ENCODE measurements at regions not wholly inside any gene's neighbourhood (a gene's known extent, or its start where the extent isn't known, plus 50 kb on each side); places are given as distances from the start of the nearest gene placed in this dataset.
"Not testable (repeated sequence)": the region's sequence is repeated elsewhere in the genome, so short reads cannot be mapped to it uniquely, and the experiment has no call there.

DNA sequence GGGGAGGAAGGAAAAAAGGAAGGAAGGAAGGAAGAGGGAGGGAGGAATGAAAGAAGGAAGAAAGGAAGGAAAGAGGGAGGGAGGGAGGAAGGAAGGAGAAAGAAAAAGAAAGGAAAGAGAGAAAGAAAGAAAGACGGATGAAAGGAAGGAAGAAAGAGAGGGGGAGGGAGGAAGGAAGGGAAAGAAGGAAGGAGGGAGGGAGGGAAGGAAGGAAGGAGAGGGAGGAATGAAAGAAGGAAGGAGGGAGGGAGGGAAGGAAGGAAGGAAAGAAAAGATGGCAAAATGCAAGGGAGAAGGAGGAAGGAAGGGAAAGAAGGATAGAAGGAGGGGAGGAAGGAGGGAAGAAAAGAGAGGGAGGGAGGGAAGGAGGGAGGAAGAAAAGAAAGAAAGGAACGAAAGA lies 257.3 kb upstream of the C16orf82 start:
- no peak for DNase-seq

DNA sequence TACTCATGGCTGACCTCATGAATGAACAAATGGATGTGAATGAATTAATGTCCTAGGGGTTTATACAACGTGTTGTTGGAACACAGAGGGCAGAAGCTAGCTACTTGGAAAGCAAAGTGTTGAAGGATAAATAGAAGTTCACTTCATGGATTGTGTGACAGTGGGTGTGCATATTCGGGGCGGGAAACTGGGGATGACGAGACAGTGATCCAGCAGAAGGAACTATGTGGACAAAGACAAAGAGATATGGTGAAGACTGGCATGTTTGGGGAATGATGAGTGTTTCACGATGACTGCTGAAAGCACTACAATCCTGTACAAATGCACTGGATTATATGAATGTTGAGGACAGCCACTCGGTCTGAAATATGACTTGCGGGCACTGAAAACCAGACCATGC lies 250.5 kb upstream of the C16orf82 start:
- DNase-seq = no peak

DNA sequence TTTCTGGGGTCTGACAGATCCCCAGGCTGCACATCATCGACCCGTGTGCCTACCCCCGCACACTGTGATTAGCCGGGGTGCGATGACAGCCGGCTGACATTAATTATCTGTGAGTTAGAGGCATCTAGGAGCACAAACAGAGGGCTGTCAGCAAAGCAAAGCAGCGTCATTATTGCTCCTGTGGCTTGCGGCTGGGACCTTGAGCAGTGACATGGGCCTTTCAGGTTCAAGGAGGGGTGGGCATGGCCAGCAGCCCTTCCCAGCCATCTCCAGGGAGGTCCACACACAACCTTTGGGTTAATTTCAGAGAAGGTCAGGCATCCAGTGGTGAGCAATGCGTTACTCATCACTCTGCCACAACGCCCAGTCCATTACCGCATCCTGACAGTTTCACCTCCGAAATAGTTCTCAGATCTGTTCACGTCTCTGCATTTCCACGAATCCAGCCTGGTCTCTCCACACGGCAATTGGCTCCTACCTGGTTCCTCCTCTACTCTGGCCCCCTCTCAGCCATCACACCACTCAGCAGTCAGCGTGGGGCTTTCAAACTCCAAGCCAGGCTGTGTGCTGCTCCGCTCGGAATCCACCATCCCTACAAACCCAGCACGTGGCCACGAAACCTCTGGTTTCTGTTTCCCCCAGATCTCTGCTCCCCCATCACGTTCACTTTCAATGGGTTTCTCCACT lies 249.7 kb upstream of the C16orf82 start:
- no peak for DNase-seq

DNA sequence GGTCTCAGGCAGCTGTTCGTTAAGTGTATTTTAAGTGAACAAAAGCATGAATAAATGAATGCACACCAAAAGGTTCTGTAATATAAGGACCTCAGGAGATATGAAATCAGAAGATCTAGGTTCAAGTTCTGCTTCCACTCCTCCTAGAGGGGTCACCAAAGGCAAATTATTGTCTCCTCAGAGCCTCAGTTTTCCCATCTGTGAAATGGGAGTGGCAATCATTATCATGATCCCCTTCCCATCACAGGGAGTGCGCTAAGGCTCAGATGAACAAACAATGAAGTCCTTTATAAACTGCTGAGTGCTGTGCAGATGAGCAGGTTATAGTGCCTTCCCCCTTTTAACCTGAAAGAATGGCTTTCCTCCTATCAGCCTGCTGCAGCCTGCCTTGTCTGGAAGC lies 248.3 kb upstream of the C16orf82 start:
- no peak for DNase-seq

DNA sequence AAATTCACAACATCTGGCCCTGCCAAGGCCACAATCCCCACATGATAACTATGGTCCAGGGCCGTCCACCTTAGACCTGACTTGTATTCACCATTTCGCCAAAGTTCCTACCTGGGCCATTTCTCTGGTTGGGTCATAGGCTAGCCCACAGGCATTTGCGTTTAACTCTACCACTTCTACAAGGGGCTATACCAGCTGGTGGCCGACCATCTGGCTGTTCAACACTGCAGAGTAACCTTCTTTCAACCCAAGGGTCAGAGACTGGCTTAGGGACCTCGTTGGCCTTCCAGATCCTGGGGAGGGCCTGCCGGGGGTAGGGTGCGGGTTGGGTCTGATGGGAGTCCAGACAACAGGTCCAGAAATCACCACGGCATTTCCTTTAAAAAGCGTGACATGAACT lies 242.3 kb upstream of the C16orf82 start:
- no peak for DNase-seq

DNA sequence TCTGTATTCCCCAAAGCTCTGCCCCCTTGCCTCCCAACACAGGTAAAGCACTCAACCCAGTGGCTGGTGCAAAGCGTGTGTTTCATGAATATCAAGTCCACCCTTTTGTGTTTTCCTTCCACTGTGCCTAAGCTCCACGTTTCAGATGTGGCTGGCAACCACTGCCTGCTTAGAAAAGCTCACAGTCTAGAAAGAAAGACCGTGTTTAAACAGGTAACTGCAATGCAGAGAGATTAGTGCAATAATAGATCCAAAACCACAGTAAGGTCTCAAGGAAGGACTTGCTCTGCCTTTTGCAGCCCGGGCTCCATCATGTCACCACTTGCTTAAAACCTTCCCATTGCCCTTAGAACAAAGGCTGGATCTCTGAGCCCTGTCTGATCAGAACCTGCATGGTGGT lies 240.2 kb upstream of the C16orf82 start:
- no peak for DNase-seq

DNA sequence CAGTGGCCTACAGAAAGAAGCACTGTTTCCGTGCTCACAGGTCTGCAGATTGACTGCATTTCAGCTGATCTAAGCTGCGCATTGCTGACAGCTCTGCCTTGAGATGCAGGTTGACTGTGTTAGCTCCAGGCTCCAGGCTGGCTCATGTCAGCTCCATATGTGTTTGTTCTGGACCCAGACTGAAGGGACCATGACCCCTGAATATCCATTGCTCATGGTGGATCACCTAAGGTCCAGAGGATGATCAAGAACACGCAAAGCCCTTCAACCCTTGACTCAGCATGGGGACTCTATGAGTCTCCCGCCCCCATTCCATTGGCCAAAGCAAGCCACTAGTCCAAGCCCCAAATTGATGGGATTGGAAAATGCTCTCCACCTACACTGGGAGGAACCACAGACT lies 239.3 kb upstream of the C16orf82 start:
- no peak for DNase-seq

DNA sequence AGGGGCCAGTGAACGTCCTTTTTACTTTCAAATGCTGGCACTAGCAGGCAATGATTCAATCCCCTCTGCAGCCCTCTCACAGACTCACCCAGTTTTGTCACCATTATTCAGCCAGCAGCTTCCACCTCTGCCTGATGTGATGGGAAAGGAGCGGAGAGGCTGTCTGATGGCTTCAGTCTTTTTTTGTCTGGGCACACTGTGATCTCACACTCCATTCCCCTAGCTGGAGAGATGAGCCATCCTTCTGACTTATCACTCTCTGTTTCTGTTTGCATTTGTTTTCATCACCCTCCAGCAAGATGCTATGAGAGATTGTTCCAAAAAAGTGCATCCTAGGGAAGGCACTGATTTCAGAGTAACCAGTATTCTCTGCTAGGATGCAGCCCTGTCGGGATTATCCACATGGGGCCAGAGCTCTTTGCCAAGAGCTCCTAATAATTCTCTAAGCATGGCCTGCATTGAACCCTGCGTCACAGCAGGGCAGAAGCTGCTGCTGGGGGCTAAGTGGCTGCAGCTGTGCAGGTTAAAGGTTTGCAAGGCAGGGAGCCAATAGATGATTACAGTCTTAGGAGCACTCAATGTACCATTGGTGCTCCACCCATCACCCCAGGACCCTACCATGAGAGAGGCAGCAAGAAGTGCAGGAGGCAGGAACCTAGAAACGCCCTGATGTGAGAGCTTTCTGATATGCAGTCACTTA lies 236.1 kb upstream of the C16orf82 start:
- no peak for DNase-seq

DNA sequence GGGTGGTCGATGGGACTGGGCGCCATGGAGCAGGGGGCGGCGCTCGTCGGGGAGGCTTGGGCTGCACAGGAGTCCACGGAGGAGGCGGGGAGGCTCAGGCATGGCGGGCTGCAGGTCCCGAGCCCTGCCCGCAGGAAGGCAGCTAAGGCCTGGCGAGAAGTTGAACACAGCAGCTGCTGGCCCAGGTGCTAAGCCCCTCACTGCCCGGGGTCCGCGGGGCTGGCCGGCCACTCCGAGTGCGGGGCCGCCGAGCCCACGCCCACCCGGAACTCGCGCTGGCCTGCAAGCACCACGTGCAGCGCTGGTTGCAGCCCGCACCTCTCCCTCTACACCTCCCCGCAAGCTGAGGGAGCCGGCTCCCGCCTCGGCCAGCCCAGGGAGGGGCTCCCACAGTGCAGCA lies 230.6 kb upstream of the C16orf82 start:
- DNase-seq = not testable (repeated sequence)

DNA sequence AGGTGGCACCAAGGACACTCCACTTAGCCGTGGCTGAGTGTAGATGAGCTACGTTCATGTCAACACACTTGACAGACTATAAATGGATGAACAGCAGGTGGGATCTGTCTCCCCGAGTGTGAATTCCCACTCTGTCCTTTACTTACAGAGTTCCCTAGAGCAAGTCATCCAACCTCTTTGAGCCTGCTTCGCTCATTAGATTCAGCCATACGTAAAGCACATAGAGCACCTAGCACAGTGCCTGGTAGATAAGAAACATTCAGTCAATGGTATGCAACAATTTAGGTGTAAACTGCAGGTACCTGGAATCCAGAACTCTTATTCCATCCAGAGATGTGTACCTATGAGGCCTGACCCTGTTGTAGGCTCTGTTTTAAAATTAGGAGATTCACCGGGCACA lies 227.8 kb upstream of the C16orf82 start:
- DNase-seq = no peak

DNA sequence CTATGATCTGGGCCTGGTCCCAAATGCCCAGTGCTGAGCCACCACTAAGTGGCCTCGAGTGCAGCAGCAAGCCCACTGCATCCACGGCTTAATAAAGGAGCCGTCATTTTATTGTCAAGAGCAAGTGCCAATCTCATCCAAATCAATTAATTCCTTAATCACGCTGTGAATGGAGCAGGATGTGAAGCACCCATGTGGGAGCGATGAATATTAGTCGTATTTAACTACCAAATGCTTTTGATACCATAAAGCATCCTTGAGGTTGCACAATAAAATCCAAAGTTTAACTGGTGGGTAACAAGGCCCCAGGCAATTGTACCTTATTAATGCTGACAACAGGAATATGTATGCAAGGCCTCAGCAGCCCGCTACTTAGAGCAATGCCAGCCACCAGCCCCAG lies 226.0 kb upstream of the C16orf82 start:
- DNase-seq = no peak

DNA sequence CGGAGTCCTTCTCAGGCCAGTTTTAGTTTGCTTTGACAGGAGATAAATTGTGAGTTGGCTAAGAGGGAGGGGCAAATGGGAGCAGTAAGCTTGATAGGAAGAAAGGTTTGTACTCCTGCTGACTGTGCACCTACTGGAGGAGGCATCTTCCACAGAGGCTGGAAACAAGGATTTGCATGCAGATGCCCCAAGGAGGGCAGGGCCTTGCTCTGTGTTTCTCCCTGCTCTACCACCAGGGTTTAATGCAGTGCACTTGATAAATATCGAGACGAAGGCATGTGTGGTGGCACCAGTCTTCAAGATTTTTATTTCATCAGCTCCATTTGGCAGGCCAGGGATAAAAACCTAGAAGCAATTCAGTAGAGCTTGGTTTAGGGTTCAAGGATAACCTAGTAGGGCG lies 210.5 kb upstream of the C16orf82 start:
- no peak for DNase-seq

DNA sequence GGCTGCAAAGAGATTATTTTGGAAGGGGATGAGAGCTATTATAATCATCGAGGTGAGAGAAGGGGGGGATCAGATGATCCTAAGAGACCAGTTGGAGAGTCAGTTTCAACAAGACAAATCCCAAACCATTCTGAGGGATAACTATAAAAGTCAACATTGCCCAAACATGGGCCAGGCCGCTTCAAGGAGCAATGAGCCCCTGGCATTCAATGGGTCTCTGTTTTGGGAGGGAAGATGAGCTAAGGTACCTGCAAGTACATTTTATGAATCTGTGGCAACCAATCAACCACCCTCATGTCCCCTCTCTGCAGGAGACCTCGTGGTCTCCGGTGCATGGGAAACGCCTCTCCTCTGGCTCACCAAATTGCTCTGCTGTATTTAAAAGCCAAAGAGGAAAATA lies 209.9 kb upstream of the C16orf82 start:
- no peak for DNase-seq

DNA sequence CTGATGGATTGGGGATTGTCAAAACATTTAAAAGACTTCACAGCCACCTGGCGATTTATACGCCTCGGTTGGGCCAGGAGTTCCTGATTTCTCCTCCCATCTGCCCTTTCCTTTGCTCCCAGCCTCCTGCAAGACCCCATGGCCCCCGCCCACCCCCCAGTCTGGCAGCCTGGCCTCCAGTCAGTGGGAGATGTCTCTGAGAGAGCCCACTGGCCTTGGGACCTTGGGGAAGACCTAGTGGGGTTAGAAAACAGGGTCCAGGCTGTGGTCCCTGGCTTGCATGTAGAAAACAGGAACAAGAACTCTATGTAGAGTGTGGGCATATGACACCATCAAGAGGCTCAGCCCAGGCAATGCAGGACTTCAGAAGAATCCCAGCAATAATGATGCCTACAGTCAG lies 209.4 kb upstream of the C16orf82 start:
- no peak for DNase-seq

DNA sequence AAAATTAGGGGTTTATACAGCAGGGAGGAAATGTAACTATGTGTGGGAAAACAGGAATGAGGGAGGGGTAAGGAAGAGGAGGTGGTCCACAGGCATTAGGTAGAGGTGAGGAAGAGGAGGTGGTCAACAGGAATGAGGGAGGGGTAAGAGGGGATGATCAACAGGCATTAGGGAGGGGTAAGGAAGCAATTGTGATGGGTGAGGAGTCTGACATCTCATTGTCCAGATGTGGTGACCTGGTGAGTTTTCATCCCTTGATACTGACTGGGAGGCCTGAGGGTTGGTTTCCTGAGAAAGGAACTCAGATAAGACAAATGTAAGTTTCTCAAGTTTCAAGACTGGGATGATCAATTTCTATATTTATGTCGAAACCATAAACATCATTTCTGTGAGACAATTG lies 206.2 kb upstream of the C16orf82 start:
- no peak for DNase-seq

DNA sequence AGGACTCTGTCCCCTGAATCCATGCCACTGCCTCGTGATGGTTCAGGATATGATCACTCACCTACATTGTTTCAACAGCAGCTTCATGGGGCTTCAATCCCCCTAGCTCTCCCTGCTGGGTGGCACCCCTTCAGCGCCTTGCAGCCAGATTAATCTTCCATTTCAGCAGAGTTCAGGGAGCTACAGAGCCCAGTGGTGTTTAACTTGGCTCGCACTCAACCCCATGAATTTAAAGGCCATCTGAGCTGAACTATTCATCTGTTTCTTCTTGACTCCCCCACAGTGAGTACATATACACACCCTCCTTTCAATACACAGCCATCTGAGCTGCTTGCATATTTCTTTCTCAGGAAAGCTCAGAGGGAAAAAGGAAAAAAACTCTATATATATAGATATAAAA lies 202.8 kb upstream of the C16orf82 start:
- DNase-seq = no peak

DNA sequence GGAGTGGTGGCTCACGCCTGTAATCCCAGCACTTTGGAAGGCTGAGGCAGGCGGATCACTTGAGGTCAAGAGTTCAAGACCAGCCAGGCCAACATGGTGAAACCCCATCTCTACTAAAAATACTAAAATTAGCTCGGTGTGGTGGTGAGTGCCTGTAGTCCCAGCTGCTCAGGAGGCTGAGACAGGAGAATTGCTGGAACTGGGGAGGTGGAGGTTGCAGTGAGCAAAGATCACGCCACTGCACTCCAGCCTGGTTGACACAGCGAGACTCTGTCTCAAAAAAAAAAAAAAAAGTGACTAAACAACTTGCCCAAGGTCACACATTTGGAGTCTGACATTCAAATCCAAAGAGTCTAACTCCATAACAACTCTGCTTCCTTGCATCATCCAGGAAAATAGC lies 192.4 kb upstream of the C16orf82 start:
- DNase-seq = not testable (repeated sequence)

DNA sequence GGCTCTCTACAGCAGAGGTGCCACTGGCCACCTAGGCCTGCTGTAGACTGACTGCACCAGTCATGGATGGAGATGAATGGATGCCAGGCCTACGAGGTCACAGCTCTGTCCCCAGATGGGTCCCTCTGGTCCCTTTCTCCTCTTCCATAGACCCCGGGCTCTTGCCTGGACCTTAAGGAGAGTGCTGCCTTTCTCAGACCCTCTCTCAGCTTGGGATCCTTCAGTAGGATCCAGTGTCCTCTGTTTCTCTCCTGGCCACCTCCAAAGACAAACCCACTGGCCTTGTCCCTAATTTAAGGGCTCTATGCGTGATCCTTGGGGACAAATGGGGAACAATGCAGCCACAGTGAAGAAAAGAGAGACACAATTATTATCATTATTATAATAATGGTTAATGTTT lies 189.3 kb upstream of the C16orf82 start:
- no peak for DNase-seq

DNA sequence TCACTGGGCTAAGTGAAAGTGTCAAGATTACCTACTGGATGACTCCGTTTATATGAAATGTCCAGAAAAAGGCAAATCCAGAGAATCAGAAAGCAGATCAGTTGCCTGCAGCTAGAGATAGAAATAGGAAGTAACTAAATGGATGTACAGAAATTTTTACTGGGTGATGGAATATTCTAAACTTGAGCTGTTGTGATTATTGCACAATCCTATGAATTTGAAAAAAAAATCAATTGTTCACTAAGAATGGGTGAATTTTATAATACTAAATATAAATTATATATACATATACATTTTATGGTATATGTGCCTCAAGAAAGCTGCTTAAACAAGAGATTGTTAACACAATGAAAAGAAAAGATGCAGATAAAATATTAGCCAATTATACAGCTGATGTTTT lies 181.1 kb upstream of the C16orf82 start:
- DNase-seq = no peak

DNA sequence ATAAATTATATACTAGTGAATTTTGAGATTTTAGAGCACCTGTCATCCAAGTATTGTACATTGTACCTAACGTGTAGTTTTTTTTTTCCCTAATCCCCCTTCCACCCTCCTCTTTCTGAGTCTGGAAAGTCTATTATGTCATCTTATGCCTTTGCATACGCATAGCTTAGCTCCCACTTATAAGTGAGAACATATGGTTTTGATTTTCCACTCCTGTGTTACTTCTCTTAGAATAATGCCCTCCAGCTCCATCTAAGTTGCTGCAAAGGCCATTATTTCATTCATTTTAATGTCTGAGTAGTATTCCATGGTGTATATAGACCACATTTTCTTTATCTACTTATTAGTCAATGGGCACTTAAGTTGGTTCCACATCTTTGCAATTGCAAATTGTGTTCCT lies 177.0 kb upstream of the C16orf82 start:
- DNase-seq = no peak

DNA sequence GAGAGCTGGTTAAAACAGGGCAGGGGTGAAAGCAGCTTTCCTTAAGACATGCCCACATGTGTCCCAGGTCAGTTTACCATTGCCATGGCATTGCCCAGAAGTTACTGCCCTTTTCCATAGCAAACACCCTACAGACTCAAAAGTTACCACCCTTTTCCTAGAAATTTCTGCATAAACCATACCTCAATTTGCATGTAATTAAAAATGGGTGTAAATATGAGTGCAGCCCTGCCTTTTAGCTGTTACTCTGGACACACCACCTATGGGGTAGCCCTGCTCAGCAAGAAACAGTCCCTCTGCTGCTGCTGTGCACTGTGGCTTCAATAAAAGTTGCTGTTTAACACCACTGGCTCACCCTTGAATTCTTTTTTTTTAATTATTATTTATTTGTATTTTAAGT lies 168.5 kb upstream of the C16orf82 start:
- no peak for DNase-seq

DNA sequence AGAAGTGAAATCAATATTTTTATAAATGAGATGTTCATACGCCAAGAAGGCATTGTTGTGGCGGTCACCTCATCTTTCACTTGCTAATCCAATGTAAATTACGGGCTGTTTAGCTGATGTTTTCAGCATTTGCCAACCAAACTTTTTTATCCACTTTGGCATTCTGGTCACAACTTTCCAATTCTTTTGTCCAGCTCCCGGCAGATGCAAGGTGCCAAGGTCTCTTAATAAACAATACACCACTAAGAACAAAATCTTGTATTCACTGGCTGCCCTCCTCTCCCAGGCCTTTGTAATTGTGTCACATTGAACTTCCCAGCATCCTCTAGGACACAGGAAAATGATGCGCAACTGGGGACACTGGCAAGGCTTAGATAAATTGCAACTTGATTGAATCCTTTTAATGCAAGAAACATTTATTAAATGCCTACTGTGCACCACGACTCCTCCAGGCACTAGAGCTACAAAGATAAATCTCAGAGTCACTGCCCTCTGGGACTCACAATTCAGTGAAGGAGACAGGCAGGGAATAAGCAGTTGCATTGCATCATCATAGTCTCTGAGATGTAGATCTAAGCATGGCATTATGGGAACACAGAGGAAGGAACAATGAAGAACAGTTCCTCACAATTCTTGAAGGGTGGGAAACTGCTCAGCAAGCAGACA lies 165.4 kb upstream of the C16orf82 start:
- DNase-seq = no peak

DNA sequence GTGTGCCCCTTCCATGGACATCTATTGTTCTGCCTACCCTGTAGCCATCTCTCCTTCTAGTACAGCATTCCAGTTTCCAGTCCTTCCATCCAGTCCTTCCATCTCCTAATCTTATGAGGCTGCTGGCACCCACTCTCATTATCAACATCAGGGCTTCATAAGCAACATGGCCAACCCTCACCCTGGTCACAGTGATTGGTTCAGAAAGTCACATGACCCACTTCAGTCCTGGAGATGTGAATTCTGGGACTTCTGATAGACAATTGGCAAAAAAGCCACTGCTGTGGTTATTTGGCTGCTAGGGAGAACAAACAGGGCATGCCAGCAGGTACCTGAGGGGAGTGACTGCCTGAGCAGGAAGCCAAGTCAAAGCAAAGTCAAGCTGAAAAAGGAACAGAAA lies 164.7 kb upstream of the C16orf82 start:
- DNase-seq = no peak

DNA sequence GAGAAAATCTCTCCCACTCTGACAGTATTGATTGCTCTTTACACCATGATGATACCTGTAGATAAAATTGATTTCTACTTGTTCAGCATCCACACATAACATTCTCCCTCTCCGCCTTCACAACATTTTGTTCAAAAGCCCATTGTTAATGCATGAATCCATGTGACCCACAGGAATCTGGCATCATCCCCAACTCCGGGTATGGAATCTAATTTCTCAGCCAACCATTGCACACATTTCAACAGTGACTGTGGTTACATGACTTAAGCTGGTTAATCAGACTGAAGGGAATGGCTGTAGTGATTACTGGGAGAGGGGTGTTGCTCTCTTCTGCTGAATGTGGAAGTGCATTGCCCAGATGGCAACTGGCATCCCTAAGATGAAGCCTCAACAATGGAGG lies 161.4 kb upstream of the C16orf82 start:
- DNase-seq = no peak

DNA sequence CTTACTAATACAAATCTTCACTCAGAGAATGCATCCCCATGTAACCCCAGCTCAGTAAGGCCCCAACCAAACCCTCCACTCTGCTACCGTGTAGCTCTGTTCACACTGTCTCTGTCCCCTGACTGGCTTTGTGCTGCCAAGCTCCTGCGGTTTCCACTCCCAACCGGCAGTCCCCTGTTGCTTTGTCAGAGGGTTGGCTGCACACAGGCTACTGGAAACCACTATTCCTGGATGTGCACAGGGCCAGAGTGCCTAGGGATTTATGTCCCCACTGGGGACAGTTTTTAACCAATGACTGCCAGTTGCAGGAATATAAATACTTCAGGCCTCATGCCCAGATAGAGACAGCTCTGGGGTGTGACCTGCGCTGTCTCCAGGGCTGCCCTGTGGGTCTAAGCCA lies 157.1 kb upstream of the C16orf82 start:
- no peak for DNase-seq

Measured in CD4-positive, alpha-beta T cell treated with Interleukin-6 for 4 hours (primary cell).